Right lobe of liver (tissue), 4 donors: ENCODE measurements at regions not wholly inside any gene's neighbourhood (a gene's known extent, or its start where the extent isn't known, plus 50 kb on each side); places are given as distances from the start of the nearest gene placed in this dataset.
"Not testable (repeated sequence)": the region's sequence is repeated elsewhere in the genome, so short reads cannot be mapped to it uniquely, and the experiment has no call there.

ENCODE experiments used
- CTCF ChIP-seq, 4 donors: fragments of 200-600 bp in 3 of 4; fragments of 450-650 bp in 1 of 4; IDR thresholded peaks; one replicate each; pipeline versions ENCODE4 v1.5.1 to v1.8.0; 2016 to 2022; ENCODE audit warnings: antibody characterized with exemption in 4 of 4, mild to moderate bottlenecking in 2 of 4
- POLR2A ChIP-seq: fragments of 450-650 bp; IDR thresholded peaks from one replicate; pipeline ENCODE4 v1.6.1; 2017; ENCODE audit warnings: antibody characterized with exemption, mild to moderate bottlenecking
- donor health status: DM: no; HTN: no; CAD: no.
- donor health status: DM: no; HTN: no; CAD: no.
- donor health status: DM: no; HTN: yes; CAD: no.

DNA sequence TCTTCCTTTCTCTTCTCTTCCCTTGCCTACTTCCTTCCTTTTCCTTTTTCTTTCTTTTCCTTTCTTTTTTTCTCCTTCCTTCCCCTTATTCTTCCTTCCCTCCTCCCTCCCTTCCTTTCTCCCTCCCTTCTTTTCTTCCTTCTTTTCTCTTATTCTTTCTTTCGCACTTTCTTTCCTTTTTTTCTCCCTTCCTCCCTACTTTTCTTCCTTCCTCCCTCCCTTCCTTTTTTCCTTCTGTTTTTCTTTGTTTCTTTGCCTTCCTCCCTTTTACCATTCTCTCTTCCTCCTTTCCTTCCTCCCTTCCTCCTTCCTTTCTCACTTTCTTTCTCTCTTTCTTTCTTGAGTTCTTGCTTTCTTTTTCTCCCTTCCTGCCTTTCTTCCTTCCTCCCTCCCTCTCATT is 416.5 kb downstream of the ANKRD30B start:
- not testable (repeated sequence) for TF ChIP-seq CTCF (IDR thresholded peaks at IDR 0.05); POLR2A
